ENCODE measurements at regions not wholly inside any gene's neighbourhood (a gene's known extent, or its start where the extent isn't known, plus 50 kb on each side); places are given as distances from the start of the nearest gene placed in this dataset.

DNA sequence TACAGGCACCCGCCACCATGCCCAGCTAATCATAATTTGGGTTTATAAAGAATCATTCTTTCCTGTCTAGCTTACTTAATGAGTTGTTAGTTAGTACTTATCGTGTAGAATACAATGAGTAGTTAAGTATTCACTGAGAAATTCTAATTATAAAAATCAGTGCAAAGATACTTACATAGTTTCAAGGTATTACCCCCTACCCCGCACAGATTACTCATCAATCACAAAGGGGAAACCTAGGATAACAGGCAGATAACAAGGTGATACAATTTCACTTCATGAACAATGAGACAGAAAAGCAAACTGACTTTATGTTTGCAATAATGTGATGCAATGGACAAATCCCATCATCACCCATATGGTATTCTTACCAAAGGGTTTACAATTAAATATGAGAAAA, 109.6 kb downstream of the FAM174A start:
- Histone ChIP-seq H3K79me2 (ENCODE audit: control insufficient read depth, insufficient read depth, low read length) (no peaks in the 10 kb centered on the region), H4K20me1 (replicated peaks; ENCODE audit: control insufficient read depth, extremely low read depth, insufficient read depth, low read length) (no peaks in the 10 kb centered on the region), H3K4me1 (ENCODE audit: control insufficient read depth, extremely low read depth, insufficient read depth, low read length) (peaks cover 12% of the 10 kb centered on the region), H3K4me3 (replicated peaks in 1 of 3; ENCODE audit: insufficient read depth in 1 of 3, low read depth in 1 of 3, low read length in 3 of 3) (no peak overlapping the region), H2AFZ (ENCODE audit: low read depth, low read length) (no peak overlapping the region), H3K9ac (replicated peaks; ENCODE audit: extremely low read depth, insufficient read depth, low read length) (no peak overlapping the region), H3K36me3 (ENCODE audit: control insufficient read depth in 2 of 2, extremely low read depth in 1 of 2, insufficient read depth in 2 of 2, low read length in 2 of 2) (no peaks in the 10 kb centered on the region), H3K4me2 (ENCODE audit: insufficient read depth, low read length) (no peak overlapping the region), H3K9me1 (replicated peaks; ENCODE audit: control insufficient read depth, extremely low read depth, insufficient read depth, low read length) (no peaks in the 10 kb centered on the region), H3K9me3 (replicated peaks; ENCODE audit: control insufficient read depth, insufficient read depth, low read length) (no peaks in the 10 kb centered on the region), H3K27me3 (ENCODE audit: control insufficient read depth in 2 of 2, insufficient read depth in 2 of 2, low read length in 2 of 2) (no peaks in the 10 kb centered on the region), H3K27ac (ENCODE audit: insufficient read depth, low read depth, low read length) (no peak overlapping the region)
- intact Hi-C loops (cut with micrococcal nuclease) (loop anchor here (5.0 kb wide), 1 partner anchor 198 kb away; no protein-coding TSS in a partner anchor), dilution Hi-C loops (cut with MboI; ENCODE audit: extremely low pct_ligation_motif_present, low sequenced_read_pairs) (no loop called here)
- DNase-seq (ENCODE audit: low read depth, low spot score) (no peak), FAIRE-seq (no peak)
- TF ChIP-seq POLR2A (IDR thresholded peaks at IDR 0.05; ENCODE audit: low read depth, low read length) (no peak), JUN (IDR thresholded peaks at IDR 0.05; ENCODE audit: borderline replicate concordance, insufficient read depth, insufficient read length, low read depth) (no peak), POLR2AphosphoS5 (IDR thresholded peaks at IDR 0.05; ENCODE audit: insufficient read depth, low read depth, low read length) (no peak), GATA2 (IDR thresholded peaks at IDR 0.05; ENCODE audit: insufficient read depth, insufficient read length, low read depth, low read length) (no peak), MYC (IDR thresholded peaks at IDR 0.05; ENCODE audit: low read depth, low read length) (no peak), FOS (IDR thresholded peaks at IDR 0.05; ENCODE audit: borderline replicate concordance, insufficient read depth, low read length) (no peak), EZH2 (IDR thresholded peaks at IDR 0.05; ENCODE audit: borderline replicate concordance, low read depth, low read length, severe bottlenecking) (no peak)
- TF ChIP-seq, protein P1, sequence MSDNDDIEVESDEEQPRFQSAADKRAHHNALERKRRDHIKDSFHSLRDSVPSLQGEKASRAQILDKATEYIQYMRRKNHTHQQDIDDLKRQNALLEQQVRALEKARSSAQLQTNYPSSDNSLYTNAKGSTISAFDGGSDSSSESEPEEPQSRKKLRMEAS (IDR thresholded peaks at IDR 0.05; ENCODE audit: insufficient read depth, insufficient read length) = no peak
- TF ChIP-seq, protein P2, sequence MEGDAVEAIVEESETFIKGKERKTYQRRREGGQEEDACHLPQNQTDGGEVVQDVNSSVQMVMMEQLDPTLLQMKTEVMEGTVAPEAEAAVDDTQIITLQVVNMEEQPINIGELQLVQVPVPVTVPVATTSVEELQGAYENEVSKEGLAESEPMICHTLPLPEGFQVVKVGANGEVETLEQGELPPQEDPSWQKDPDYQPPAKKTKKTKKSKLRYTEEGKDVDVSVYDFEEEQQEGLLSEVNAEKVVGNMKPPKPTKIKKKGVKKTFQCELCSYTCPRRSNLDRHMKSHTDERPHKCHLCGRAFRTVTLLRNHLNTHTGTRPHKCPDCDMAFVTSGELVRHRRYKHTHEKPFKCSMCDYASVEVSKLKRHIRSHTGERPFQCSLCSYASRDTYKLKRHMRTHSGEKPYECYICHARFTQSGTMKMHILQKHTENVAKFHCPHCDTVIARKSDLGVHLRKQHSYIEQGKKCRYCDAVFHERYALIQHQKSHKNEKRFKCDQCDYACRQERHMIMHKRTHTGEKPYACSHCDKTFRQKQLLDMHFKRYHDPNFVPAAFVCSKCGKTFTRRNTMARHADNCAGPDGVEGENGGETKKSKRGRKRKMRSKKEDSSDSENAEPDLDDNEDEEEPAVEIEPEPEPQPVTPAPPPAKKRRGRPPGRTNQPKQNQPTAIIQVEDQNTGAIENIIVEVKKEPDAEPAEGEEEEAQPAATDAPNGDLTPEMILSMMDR (IDR thresholded peaks at IDR 0.05; ENCODE audit: extremely low read depth in 1 of 2, insufficient read depth in 1 of 2, low read depth in 1 of 2, low read length in 2 of 2) = no peak
- BruUV-seq (replicated peaks) = no TSS peak
- ChIA-PET CTCF (interaction anchor here (1.0 to 1.8 kb wide), 2 partner anchors 9 to 21 kb away, joined by 3 to 4 read pairs; no protein-coding TSS in a partner anchor), POLR2A (no interaction called here)

Measured in endothelial cell of umbilical vein (primary cell).